Ishikawa (cell line): ENCODE measurements at regions not wholly inside any gene's neighbourhood (a gene's known extent, or its start where the extent isn't known, plus 50 kb on each side); places are given as distances from the start of the nearest gene placed in this dataset.

Source experiments
- CEBPB ChIP-seq: IDR thresholded peaks from 2 replicates; pipeline ENCODE4 v1.6.1; 2012
- TEAD4 ChIP-seq: IDR thresholded peaks from 2 replicates; pipeline ENCODE4 v1.6.1; 2012

DNA sequence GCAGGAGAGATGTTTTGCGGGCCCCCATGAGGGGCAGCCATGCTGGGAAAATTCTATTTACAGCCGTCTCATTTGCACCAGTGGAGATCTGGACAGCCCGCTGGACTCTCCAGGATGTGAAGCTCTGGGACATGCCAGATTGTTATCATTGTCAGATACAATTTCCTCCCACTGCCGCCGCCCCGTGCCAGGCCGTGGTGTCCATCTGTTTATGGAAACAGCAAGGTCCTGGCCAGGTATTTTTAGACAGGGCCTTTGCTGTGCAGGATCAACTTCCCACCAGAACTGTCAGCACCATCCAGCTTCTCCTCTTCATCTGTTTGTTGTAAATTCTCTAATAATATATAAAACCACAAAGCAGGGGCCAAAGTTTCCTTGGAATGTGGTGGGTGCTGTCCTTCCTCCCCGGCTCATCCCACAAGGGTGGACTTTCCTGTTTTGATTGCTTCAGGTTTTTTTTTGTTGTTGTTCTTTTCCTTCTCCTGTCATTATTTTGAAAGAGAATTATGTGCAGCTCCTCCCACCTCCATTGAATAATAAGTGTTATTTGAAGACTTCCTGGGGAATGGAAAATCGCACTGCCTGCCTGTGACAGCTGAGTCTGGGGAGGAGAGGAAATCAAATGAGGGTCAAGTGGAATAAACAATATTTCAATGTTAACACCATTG is 398.1 kb downstream of the TNS1 start:
- TF ChIP-seq TEAD4: no peak
- no peak for TF ChIP-seq CEBPB
